SHP77 (cell line): ENCODE measurements at regions not wholly inside any gene's neighbourhood (a gene's known extent, or its start where the extent isn't known, plus 50 kb on each side); places are given as distances from the start of the nearest gene placed in this dataset.

Experiments used
- DNase-seq, 2 experiments: peaks; one replicate each; lab custom pipeline; 2025; lab: John Stamatoyannopoulos, UW

- no peak for DNase-seq
Observed at GRCh38 chr1:112040891-112041740, 51.6 kb upstream of the KCND3 start.

- no peak for DNase-seq
Observed at GRCh38 chr1:112043901-112044300, 54.4 kb upstream of the KCND3 start.

DNA sequence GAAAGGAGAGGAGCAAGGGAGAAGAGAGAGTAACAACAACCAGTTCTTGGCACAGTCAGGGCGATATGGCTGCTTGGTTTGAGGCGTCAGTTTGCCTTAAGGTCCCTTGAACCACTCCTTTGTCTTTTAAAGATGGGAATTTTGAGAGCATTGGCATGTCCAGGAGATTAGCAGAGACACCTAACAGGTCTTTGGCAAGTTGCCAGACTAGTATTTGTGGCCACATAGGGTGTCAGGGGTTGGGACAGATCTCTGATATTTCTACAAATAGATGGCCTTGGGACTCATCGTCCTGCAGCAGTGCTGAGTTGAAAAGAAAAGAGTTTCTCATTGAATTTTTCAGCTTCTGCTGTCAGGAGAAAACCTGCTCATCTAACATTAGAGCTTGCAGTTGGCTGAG lies 55.3 kb upstream of the KCND3 start:
- DNase-seq: no peak

DNA sequence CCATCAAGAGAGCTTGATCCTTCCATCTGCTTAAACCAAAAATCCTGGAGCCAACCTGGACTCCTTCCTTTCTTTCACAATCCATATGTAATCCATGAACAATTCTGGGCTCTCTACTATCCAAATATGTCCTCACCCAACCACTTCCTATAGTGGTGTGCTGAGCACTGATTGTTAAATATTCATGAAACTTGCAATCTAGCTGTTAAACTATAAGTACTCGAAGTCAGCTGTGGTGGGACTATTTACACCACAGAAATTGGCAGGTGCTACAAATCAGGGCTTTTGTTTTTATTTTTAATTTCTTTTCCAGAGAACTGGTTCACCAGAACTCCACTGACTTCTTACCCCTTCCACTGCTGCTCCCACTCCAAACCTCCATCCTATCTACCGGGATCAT lies 57.2 kb upstream of the KCND3 start:
- no peak for DNase-seq

- no peak for DNase-seq
Observed at GRCh38 chr1:112048421-112048820, 59.0 kb upstream of the KCND3 start.

DNA sequence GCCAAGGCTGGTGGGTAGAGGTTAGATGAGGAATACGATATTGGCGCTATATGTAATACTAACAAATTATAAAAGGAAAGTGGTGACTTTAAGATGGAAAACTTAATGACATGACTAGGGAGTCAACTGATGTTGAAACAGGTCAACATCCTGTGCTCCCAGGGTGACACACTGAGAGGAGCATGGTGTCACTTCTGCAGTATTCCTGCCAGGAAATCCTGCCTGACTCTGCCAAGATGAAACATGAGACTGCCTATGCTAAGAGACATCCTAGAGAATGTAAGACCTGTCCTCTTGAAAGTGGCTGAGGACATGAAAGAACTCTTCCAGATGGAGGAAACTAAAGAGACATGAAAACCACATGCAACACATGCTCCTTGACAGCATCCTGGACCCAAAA lies 65.0 kb upstream of the KCND3 start:
- no peak for DNase-seq

- DNase-seq: no peak
Observed at GRCh38 chr1:112056354-112056753, 66.9 kb upstream of the KCND3 start.

- no peak for DNase-seq
Observed at GRCh38 chr1:112057736-112058135, 68.3 kb upstream of the KCND3 start.

DNA sequence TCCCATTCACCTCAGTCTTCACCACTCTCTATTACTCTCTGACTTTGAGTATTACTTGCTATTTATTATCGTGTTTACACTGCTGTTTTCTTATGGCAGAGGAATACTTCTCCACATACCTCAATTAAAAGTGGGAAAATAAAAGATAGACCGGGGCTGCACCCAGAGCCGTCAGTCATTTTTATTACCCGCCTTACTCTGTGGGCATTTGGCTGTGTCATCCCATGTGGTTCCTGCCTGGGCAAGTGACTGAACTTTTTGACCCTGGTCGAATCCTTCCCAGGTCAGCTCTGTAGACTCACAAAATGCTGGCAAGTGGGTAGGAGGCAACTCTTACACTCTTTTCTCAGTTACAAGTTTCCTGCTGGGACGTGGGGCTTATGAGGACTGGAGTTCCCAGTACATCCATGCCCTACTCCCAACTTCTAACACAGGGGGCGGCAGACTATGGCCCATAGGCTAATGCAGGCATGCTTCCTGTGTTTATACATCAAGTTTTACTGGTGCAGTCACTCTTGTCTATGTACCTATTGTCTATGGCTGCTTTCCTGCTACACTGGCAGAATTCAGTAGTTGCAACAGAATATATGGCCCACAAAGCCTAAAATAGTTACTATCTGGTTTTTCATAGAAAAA lies 69.5 kb upstream of the KCND3 start:
- DNase-seq: no peak

DNA sequence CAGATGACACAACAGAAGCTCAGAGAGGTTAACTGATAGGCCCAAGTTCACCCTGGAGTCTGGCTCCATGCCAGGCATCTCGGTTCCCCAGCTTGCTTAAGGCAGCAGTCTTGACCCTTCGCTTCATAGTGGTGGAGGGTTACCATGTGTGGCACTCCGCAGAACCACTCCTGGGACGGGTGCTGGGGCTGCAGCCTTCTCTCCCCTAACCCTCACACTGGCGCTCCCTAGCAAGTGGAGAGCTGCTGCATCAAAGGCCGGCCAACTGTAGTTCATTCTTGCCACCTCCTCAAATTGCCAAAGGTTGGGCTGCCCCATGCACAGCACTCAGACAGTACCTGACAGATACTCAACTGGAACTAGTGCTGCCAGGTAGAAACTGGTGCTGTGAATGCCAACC lies 70.2 kb upstream of the KCND3 start:
- no peak for DNase-seq

GRCh38 chr1:112060261-112060660 lies 70.8 kb upstream of the KCND3 start:
- no peak for DNase-seq

DNA sequence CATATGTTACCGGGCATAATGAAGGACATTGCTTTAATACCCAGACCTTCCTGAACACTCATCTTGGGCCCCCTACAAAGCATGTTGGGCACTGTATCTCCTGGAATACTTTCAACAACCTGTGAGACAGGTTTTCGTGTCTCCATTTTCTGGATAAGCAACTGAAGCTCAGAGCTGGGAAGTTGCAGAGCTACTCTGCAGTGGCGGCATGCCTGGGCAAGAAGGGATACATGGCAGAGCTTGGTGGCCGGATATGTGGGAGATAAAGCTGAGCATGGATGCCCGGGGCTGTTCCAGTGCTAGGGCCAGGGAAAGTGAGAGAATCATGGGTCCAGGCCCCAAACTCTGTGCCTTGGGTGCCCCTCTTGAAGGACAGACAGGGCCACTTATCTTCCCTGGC lies 71.6 kb upstream of the KCND3 start:
- DNase-seq: no peak

- DNase-seq: no peak
Observed at GRCh38 chr1:112061901-112062320, 72.4 kb upstream of the KCND3 start.

DNA sequence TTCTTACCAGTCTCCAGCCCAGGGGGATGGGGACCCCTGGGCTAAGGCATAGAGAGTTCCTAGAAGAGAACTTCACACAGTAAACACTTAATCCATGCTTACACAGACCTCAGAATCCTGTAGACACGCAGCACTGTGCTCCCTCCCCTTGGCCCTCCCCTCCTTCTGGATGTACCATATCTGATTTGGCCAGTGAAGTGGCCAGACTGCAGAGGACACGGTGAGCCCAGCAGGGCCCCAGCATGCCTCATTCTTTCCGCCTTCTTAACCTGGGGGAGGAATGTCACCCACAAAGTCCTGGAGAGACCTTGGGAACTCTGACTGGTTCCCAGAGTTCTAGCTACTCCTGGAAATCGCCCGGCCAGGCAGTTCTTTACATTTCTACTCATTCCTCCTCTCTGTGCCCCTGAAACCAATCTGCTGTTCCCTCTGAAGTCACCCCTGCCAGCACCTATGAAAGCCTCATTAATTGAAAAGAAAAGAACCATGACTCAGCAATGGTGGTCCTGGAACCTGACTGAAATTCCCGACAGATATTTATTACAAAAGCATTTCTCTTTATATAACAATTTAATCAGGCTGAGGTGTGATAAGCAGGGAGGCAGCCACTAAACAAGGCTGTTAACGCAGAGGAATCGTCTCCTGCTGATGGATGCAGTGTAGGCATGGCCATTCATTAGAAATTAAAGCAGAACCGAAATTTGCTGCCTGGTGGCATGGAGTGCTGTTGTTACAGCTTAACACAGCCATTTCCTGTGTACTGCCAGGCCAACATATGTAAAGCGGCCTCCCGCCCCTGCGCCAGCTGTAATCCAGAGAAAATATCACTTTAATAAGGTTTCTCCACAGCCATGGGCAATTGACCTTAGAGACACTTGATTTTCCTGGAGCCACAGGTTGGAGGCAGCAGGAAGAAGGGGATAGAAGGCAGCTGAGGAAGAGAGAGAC lies 74.6 kb upstream of the KCND3 start:
- no peak for DNase-seq

DNA sequence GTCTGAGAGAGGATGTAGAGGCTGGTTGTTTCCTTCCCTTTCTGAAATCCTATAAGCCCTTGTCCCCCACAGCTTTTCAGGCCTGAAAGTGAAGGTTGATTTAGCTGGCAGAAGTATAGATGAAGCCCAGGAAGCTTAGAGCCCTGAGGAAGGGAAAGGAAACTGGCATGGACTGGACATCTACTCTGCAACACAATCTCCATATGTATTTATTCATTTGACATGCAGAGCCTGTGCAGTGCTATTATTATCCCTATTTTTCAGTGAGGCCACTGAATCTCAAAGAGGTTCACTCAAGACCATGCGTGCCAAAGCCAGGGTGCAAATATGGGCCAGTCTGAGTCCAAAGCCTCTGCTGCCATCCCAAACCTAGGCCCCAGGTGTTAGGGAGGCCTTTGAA lies 78.5 kb upstream of the KCND3 start:
- no peak for DNase-seq

- DNase-seq: no peak
Observed at GRCh38 chr1:112070677-112071076, 81.2 kb upstream of the KCND3 start.

GRCh38 chr1:112074711-112075110 lies 85.2 kb upstream of the KCND3 start:
- no peak for DNase-seq

GRCh38 chr1:112075566-112075965 lies 86.1 kb upstream of the KCND3 start:
- DNase-seq: no peak

- no peak for DNase-seq
Observed at GRCh38 chr1:112079446-112079845, 90.0 kb upstream of the KCND3 start.

GRCh38 chr1:112083487-112083886 lies 94.0 kb upstream of the KCND3 start:
- no peak for DNase-seq

GRCh38 chr1:112092656-112093371 lies 103.3 kb upstream of the KCND3 start:
- DNase-seq: no peak

GRCh38 chr1:112093372-112093694 lies 103.9 kb upstream of the KCND3 start:
- DNase-seq: no peak
